Ishikawa (cell line): ENCODE measurements at regions not wholly inside any gene's neighbourhood (a gene's known extent, or its start where the extent isn't known, plus 50 kb on each side); places are given as distances from the start of the nearest gene placed in this dataset.

Experiments
- CREB1 ChIP-seq: IDR thresholded peaks from 2 replicates; pipeline ENCODE4 v1.6.1; 2012; ENCODE audit warnings: low read depth
- EP300 ChIP-seq: IDR thresholded peaks from 2 replicates; pipeline ENCODE4 v1.6.1; 2012; ENCODE audit warnings: borderline replicate concordance
- FOXM1 ChIP-seq: IDR thresholded peaks from 2 replicates; pipeline ENCODE4 v1.6.1; 2012; ENCODE audit warnings: low read depth, borderline replicate concordance
- MAX ChIP-seq: IDR thresholded peaks from 2 replicates; pipeline ENCODE4 v1.6.1; 2012
- REST ChIP-seq: IDR thresholded peaks from 2 replicates; pipeline ENCODE4 v1.6.1; 2012; ENCODE audit warnings: low read depth, mild to moderate bottlenecking
- TCF12 ChIP-seq: IDR thresholded peaks from 2 replicates; pipeline ENCODE4 v1.6.1; 2012; ENCODE audit warnings: low read depth
- USF1 ChIP-seq: IDR thresholded peaks from 2 replicates; pipeline ENCODE4 v1.6.1; 2012
- YY1 ChIP-seq: IDR thresholded peaks from 2 replicates; pipeline ENCODE4 v1.6.1; 2012; ENCODE audit warnings: low read depth

- TF ChIP-seq USF1 (no peak), CREB1 (no peak), EP300 (no peak), FOXM1 (no peak), TCF12 (no peak), REST (no peak), YY1 (no peak), MAX (no peak)
Observed at GRCh38 chr4:114519368-114519767, 79.2 kb upstream of the UGT8 start.
